PFSK-1 (cell line): ENCODE measurements at regions not wholly inside any gene's neighbourhood (a gene's known extent, or its start where the extent isn't known, plus 50 kb on each side); places are given as distances from the start of the nearest gene placed in this dataset.

ENCODE experiments used
- POLR2AphosphoS5 ChIP-seq: IDR thresholded peaks from 2 replicates; pipeline ENCODE4 v1.6.1; 2012; ENCODE audit warnings: low read depth, mild to moderate bottlenecking, control low read depth, low read length, moderate library complexity
- SIN3A ChIP-seq: IDR thresholded peaks from 2 replicates; pipeline ENCODE4 v1.6.1; 2012; ENCODE audit warnings: mild to moderate bottlenecking, low read length, moderate library complexity, borderline replicate concordance; ENCODE audit not compliant: insufficient read depth
- TAF1 ChIP-seq: IDR thresholded peaks from 2 replicates; pipeline ENCODE4 v1.6.1; 2012; ENCODE audit warnings: low read length, control low read depth, borderline replicate concordance; ENCODE audit not compliant: insufficient read depth
- TF ChIP-seq, protein P1 (sequence below), 2 experiments: IDR thresholded peaks; 2 replicates each; pipeline versions ENCODE4 v1.6.1 to v1.8.0; 2011 to 2012; ENCODE audit warnings: low read depth in 2 of 2, low read length in 2 of 2, control low read depth in 1 of 2, inconsistent platforms in 1 of 2, mild to moderate bottlenecking in 1 of 2, moderate library complexity in 1 of 2; ENCODE audit not compliant: insufficient read depth in 1 of 2

DNA sequence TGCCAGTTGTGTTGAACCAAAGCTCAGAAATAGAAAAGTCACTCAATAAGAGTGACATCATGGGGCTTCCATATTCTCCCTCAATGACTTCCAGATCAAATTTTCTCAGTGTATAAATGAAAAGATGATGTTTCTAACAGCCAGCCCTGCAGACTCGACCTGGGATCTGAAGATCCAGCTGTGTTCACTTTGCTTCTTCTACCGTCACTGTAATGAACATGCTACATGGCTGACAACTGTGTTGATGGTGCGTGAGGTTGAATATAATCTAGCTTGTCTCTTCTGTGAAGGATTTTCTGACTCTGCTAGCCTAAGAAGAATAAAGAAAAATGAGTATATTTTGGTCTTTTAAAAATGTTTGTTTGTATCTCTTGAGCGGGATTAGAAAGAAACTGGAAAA, 577.8 kb downstream of the ETNK1 start:
- no peak for TF ChIP-seq POLR2AphosphoS5
- TF ChIP-seq, protein P1, sequence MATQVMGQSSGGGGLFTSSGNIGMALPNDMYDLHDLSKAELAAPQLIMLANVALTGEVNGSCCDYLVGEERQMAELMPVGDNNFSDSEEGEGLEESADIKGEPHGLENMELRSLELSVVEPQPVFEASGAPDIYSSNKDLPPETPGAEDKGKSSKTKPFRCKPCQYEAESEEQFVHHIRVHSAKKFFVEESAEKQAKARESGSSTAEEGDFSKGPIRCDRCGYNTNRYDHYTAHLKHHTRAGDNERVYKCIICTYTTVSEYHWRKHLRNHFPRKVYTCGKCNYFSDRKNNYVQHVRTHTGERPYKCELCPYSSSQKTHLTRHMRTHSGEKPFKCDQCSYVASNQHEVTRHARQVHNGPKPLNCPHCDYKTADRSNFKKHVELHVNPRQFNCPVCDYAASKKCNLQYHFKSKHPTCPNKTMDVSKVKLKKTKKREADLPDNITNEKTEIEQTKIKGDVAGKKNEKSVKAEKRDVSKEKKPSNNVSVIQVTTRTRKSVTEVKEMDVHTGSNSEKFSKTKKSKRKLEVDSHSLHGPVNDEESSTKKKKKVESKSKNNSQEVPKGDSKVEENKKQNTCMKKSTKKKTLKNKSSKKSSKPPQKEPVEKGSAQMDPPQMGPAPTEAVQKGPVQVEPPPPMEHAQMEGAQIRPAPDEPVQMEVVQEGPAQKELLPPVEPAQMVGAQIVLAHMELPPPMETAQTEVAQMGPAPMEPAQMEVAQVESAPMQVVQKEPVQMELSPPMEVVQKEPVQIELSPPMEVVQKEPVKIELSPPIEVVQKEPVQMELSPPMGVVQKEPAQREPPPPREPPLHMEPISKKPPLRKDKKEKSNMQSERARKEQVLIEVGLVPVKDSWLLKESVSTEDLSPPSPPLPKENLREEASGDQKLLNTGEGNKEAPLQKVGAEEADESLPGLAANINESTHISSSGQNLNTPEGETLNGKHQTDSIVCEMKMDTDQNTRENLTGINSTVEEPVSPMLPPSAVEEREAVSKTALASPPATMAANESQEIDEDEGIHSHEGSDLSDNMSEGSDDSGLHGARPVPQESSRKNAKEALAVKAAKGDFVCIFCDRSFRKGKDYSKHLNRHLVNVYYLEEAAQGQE (IDR thresholded peaks at IDR 0.05; ENCODE audit: insufficient read depth in 1 of 2, low read depth in 2 of 2, low read length in 2 of 2): no peak
- TF ChIP-seq TAF1: no peak
- no peak for TF ChIP-seq SIN3A
